Left lobe of liver (tissue), 2 donors: ENCODE measurements at regions not wholly inside any gene's neighbourhood (a gene's known extent, or its start where the extent isn't known, plus 50 kb on each side); places are given as distances from the start of the nearest gene placed in this dataset.

Source experiments
- ATAC-seq: fragments of 200-7000 bp; cut with Tn5 transposase; one replicate; pipeline ENCODE4 v1.9.1; 2020; ENCODE audit warnings: mild to moderate bottlenecking, moderate library complexity
- DNase-seq: peaks from one replicate; pipeline ENCODE4 v3.0.0-alpha.2; 2020; ENCODE audit warnings: low spot score
- donor health status: DM: no; HTN: no; CAD: no; lungs with moderate emphysema.
- donor health status: DM: no; HTN: yes; CAD: no.

GRCh38 chr3:132907293-132907692, 130.9 kb upstream of the TMEM108 start:
- no peak for ATAC-seq
- DNase-seq = no peak

- ATAC-seq = no peak
- DNase-seq = no peak
These were observed 137.7 kb upstream of the TMEM108 start for GRCh38 chr3:132900481-132900880.

GRCh38 chr3:132898141-132898540, 140.1 kb upstream of the TMEM108 start:
- ATAC-seq (no peak), DNase-seq (no peak)

- ATAC-seq = no peak
- no peak for DNase-seq
These were observed 145.2 kb upstream of the TMEM108 start for GRCh38 chr3:132892956-132893355.

- ATAC-seq (no peak), DNase-seq (no peak)
These were observed 156.3 kb upstream of the TMEM108 start for GRCh38 chr3:132881756-132882409.

- no peak for ATAC-seq
- DNase-seq = no peak
These were observed 157.2 kb upstream of the TMEM108 start for GRCh38 chr3:132880986-132881385.

- no peak for ATAC-seq
- no peak for DNase-seq
These were observed 157.4 kb upstream of the NPHP3 start for GRCh38 chr3:132879656-132880055.

GRCh38 chr3:132874701-132875100, 152.5 kb upstream of the NPHP3 start:
- DNase-seq (no peak), ATAC-seq (no peak)

- DNase-seq (no peak), ATAC-seq (no peak)
These were observed 150.5 kb upstream of the NPHP3 start for GRCh38 chr3:132872711-132873110.

- no peak for ATAC-seq
These were observed 149.7 kb upstream of the NPHP3 start for GRCh38 chr3:132871956-132872355.

GRCh38 chr3:132870541-132870940, 148.3 kb upstream of the NPHP3 start:
- ATAC-seq (no peak), DNase-seq (no peak)

More at GRCh38 chr3:132871956-132872355, 149.7 kb upstream of the NPHP3 start:
- no peak for DNase-seq

- ATAC-seq = no peak
These were observed 145.7 kb upstream of the NPHP3 start for GRCh38 chr3:132867956-132868355.

GRCh38 chr3:132867526-132867925, 145.3 kb upstream of the NPHP3 start:
- ATAC-seq (no peak), DNase-seq (no peak)

More at GRCh38 chr3:132867956-132868355, 145.7 kb upstream of the NPHP3 start:
- DNase-seq = no peak

- DNase-seq (no peak), ATAC-seq (no peak)
These were observed 135.1 kb upstream of the NPHP3 start for GRCh38 chr3:132857317-132857716.

- DNase-seq = no peak
- ATAC-seq = no peak
These were observed 132.8 kb upstream of the NPHP3 start for GRCh38 chr3:132854856-132855535.

GRCh38 chr3:132847849-132848625, 125.8 kb upstream of the NPHP3 start:
- ATAC-seq (no peak), DNase-seq (no peak)

GRCh38 chr3:132843851-132844553, 121.8 kb upstream of the NPHP3 start:
- DNase-seq = no peak
- no peak for ATAC-seq

- no peak for ATAC-seq
- no peak for DNase-seq
These were observed 121.1 kb upstream of the NPHP3 start for GRCh38 chr3:132843349-132843748.

GRCh38 chr3:132841621-132842020, 119.4 kb upstream of the NPHP3 start:
- no peak for DNase-seq

GRCh38 chr3:132840201-132840700, 118.0 kb upstream of the NPHP3 start:
- ATAC-seq (no peak), DNase-seq (no peak)

More at GRCh38 chr3:132841621-132842020, 119.4 kb upstream of the NPHP3 start:
- ATAC-seq = no peak

- ATAC-seq (no peak), DNase-seq (no peak)
These were observed 116.3 kb upstream of the NPHP3 start for GRCh38 chr3:132838477-132838876.
